ENCODE measurements at regions not wholly inside any gene's neighbourhood (a gene's known extent, or its start where the extent isn't known, plus 50 kb on each side); places are given as distances from the start of the nearest gene placed in this dataset.

DNA sequence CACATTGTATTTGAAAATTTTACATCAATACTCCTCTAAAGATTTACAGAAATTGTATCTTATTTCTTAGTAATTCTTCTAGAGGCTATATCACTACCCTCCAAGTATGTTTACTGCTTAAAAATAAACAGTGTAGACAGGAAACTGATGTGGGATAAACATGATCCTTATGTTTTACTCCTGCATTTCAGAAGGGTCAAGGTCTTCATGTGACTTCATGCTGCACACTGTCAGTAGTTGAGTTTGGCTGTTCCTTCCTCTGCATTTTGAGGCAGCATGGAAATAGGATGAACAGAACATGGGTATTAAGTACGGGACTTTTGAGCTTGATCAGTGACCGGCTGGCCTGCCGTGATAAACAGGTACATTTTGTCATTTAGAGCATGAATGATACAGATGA, 179.2 kb upstream of the FERMT1 start:
- TF ChIP-seq REST (IDR thresholded peaks at IDR 0.05; ENCODE audit: insufficient replicate concordance, low read depth) (no peak), GABPA (IDR thresholded peaks at IDR 0.05; ENCODE audit: low read depth) (no peak), SPI1 (IDR thresholded peaks at IDR 0.05; ENCODE audit: borderline replicate concordance, low read depth) (no peak), POLR2AphosphoS5 (IDR thresholded peaks at IDR 0.05; ENCODE audit: low read depth) (no peak)
- TF ChIP-seq, protein P1, sequence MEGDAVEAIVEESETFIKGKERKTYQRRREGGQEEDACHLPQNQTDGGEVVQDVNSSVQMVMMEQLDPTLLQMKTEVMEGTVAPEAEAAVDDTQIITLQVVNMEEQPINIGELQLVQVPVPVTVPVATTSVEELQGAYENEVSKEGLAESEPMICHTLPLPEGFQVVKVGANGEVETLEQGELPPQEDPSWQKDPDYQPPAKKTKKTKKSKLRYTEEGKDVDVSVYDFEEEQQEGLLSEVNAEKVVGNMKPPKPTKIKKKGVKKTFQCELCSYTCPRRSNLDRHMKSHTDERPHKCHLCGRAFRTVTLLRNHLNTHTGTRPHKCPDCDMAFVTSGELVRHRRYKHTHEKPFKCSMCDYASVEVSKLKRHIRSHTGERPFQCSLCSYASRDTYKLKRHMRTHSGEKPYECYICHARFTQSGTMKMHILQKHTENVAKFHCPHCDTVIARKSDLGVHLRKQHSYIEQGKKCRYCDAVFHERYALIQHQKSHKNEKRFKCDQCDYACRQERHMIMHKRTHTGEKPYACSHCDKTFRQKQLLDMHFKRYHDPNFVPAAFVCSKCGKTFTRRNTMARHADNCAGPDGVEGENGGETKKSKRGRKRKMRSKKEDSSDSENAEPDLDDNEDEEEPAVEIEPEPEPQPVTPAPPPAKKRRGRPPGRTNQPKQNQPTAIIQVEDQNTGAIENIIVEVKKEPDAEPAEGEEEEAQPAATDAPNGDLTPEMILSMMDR (IDR thresholded peaks at IDR 0.05; ENCODE audit: insufficient read depth, low read length), result no peak
- Histone ChIP-seq H3K27me3 (ENCODE audit: insufficient read depth, poor library complexity, severe bottlenecking) (no peaks in the 10 kb centered on the region), H3K4me3 (replicated peaks; ENCODE audit: insufficient read depth, low read length) (no peak overlapping the region), H3K27ac (replicated peaks) (no peak overlapping the region)
- DNase-seq (ENCODE audit: low read depth in 1 of 2, low spot score in 1 of 2), result no peak

- DNase-seq (ENCODE audit: low read depth in 1 of 2, low spot score in 1 of 2), result no peak
- H3K4me3 ChIP-seq (replicated peaks; ENCODE audit: insufficient read depth, low read length), result no peak overlapping the region
- no peaks in the 10 kb centered on the region for H3K27me3 ChIP-seq (ENCODE audit: insufficient read depth, poor library complexity, severe bottlenecking)
- H3K27ac ChIP-seq (replicated peaks), result no peak overlapping the region
- TF ChIP-seq REST (IDR thresholded peaks at IDR 0.05; ENCODE audit: insufficient replicate concordance, low read depth) (no peak), POLR2AphosphoS5 (IDR thresholded peaks at IDR 0.05; ENCODE audit: low read depth) (no peak), SPI1 (IDR thresholded peaks at IDR 0.05; ENCODE audit: borderline replicate concordance, low read depth) (no peak), GABPA (IDR thresholded peaks at IDR 0.05; ENCODE audit: low read depth) (no peak)
- TF ChIP-seq, protein P1 (IDR thresholded peaks at IDR 0.05; ENCODE audit: insufficient read depth, low read length), result no peak
These were observed 176.6 kb upstream of the FERMT1 start for GRCh38 chr20:6299456-6299855.

- no peak for DNase-seq (ENCODE audit: low read depth in 1 of 2, low spot score in 1 of 2)
- Histone ChIP-seq H3K27ac (replicated peaks) (no peak overlapping the region), H3K27me3 (ENCODE audit: insufficient read depth, poor library complexity, severe bottlenecking) (peaks cover under 1% of the 10 kb centered on the region), H3K4me3 (replicated peaks; ENCODE audit: insufficient read depth, low read length) (no peak overlapping the region)
- TF ChIP-seq GABPA (IDR thresholded peaks at IDR 0.05; ENCODE audit: low read depth) (no peak), REST (IDR thresholded peaks at IDR 0.05; ENCODE audit: insufficient replicate concordance, low read depth) (no peak), POLR2AphosphoS5 (IDR thresholded peaks at IDR 0.05; ENCODE audit: low read depth) (no peak), SPI1 (IDR thresholded peaks at IDR 0.05; ENCODE audit: borderline replicate concordance, low read depth) (no peak)
- TF ChIP-seq, protein P1 (IDR thresholded peaks at IDR 0.05; ENCODE audit: insufficient read depth, low read length), result no peak
These were observed 175.2 kb upstream of the FERMT1 start for GRCh38 chr20:6298049-6298448.

Measured in HL-60 (cell line).